GM12875 (cell line): ENCODE measurements at regions not wholly inside any gene's neighbourhood (a gene's known extent, or its start where the extent isn't known, plus 50 kb on each side); places are given as distances from the start of the nearest gene placed in this dataset.

Source experiments
- H3K4me3 ChIP-seq: one replicate; pipeline ENCODE4 v1.5.1; 2011; ENCODE audit warnings: low read depth, low read length, control low read depth
- CTCF ChIP-seq: IDR thresholded peaks from 2 replicates; pipeline ENCODE4 v1.5.1; 2011; ENCODE audit warnings: low read depth, mild to moderate bottlenecking, control low read depth, inconsistent platforms, low read length, moderate library complexity, borderline replicate concordance; ENCODE audit not compliant: insufficient read depth

GRCh38 chrX:20988118-20988517, 386.1 kb upstream of the CNKSR2 start:
- no peak for TF ChIP-seq CTCF
- no peak overlapping the region for H3K4me3 ChIP-seq

GRCh38 chrX:20980426-20980825, 393.8 kb upstream of the CNKSR2 start:
- TF ChIP-seq CTCF: no peak

GRCh38 chrX:20974326-20974725, 399.9 kb upstream of the CNKSR2 start:
- TF ChIP-seq CTCF: no peak
- H3K4me3 ChIP-seq: no peak overlapping the region

More at GRCh38 chrX:20980426-20980825, 393.8 kb upstream of the CNKSR2 start:
- H3K4me3 ChIP-seq: no peak overlapping the region

- no peak overlapping the region for H3K4me3 ChIP-seq
- no peak for TF ChIP-seq CTCF
These were observed 401.2 kb upstream of the CNKSR2 start for GRCh38 chrX:20973038-20973437.

GRCh38 chrX:20971250-20971649, 403.0 kb upstream of the CNKSR2 start:
- no peak for TF ChIP-seq CTCF
- no peak overlapping the region for H3K4me3 ChIP-seq

GRCh38 chrX:20969565-20969964, 404.7 kb upstream of the CNKSR2 start:
- no peak overlapping the region for H3K4me3 ChIP-seq
- no peak for TF ChIP-seq CTCF

GRCh38 chrX:20968996-20969395, 405.2 kb upstream of the CNKSR2 start:
- TF ChIP-seq CTCF: no peak
- H3K4me3 ChIP-seq: no peak overlapping the region
